ENCODE measurements at regions not wholly inside any gene's neighbourhood (a gene's known extent, or its start where the extent isn't known, plus 50 kb on each side); places are given as distances from the start of the nearest gene placed in this dataset.

DNA sequence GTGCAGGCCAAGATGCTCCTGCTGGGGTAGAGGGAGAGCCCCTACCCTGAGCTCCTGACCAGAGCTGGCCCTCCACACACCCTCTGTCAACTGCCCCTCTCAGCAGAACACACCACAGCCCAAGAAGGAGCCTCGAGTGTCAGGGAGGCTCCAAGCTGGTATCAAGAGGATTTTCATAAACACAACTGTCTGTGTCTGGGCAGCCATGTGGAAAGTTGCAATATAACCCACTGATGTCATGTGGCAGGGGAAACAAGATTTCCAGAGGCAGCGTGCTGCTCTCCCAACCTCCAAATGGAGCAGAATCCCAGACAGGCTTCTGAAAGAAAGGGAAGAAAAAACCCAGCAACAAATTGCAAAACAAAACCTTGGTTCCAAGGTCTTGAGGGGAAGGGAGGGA lies 569.9 kb downstream of the BUD13 start:
- no peaks in the 10 kb centered on the region for H3K9me2 ChIP-seq (ENCODE audit: insufficient read depth)
- no peaks in the 10 kb centered on the region for H3K79me2 ChIP-seq (ENCODE audit: insufficient read depth)
- H3K4me2 ChIP-seq (ENCODE audit: unreplicated experiment), result no peak overlapping the region
- no peak overlapping the region for H3K4me3 ChIP-seq
- no peak overlapping the region for H2AFZ ChIP-seq
- H3K9ac ChIP-seq, result no peak overlapping the region
- TF ChIP-seq EZH2phosphoT487 (IDR thresholded peaks at IDR 0.05; ENCODE audit: insufficient read depth, low read depth), result no peak
- TF ChIP-seq EZH2 (IDR thresholded peaks at IDR 0.05; ENCODE audit: insufficient read depth, poor library complexity, severe bottlenecking), result no peak
- no peaks in the 10 kb centered on the region for H3K36me3 ChIP-seq (ENCODE audit: low read depth)
- 3 to 6% methylated on average over 2 of the region's 2 CpGs for WGBS, 2 experiments (ENCODE audit: low coverage in 1 of 2, low lambda C conversion rate in 2 of 2, missing lambda C conversion rate in 2 of 2)
- H3K9me3 ChIP-seq (ENCODE audit: low read depth), result no peaks in the 10 kb centered on the region
- no peaks in the 10 kb centered on the region for H3F3A ChIP-seq (ENCODE audit: insufficient read depth)
- in situ Hi-C loops (cut with MboI), result no loop called here
- H3K4me1 ChIP-seq (ENCODE audit: insufficient read depth), result no peaks in the 10 kb centered on the region
- no peak for DNase-seq
- H3K27me3 ChIP-seq (replicated peaks; ENCODE audit: insufficient read depth), result no peaks in the 10 kb centered on the region
- no peaks in the 10 kb centered on the region for H4K20me1 ChIP-seq (ENCODE audit: insufficient read depth)
- no peak overlapping the region for H3K27ac ChIP-seq

DNA sequence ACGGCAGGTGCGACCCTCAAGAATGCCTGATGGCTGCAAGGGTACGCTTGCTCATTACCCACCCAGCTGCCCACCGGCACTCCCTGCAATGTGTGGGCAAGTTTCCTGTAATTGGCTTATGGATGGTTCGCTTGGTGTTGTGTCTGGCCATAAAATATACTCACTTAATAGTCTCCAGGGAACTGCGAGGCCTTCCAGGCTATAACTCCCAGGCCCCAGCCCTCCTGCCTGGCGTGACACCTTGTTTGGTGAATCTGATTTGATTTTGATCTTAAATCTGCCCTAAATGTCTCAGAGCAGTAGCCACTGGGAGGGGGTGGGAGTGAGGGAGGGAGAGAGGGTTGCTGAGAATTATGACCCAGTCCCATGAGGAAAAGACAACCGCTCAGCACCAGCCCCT lies 572.2 kb downstream of the BUD13 start:
- 56 to 62% methylated on average over 8 of the region's 8 CpGs for WGBS, 2 experiments (ENCODE audit: low coverage in 1 of 2, low lambda C conversion rate in 2 of 2, missing lambda C conversion rate in 2 of 2)
- Histone ChIP-seq H3K9me3 (ENCODE audit: low read depth) (no peaks in the 10 kb centered on the region), H3K79me2 (ENCODE audit: insufficient read depth) (no peaks in the 10 kb centered on the region), H3K4me1 (ENCODE audit: insufficient read depth) (no peaks in the 10 kb centered on the region), H3K4me2 (ENCODE audit: unreplicated experiment) (no peak overlapping the region), H3F3A (ENCODE audit: insufficient read depth) (no peaks in the 10 kb centered on the region), H3K4me3 (no peak overlapping the region), H3K27ac (no peak overlapping the region), H3K9ac (no peak overlapping the region), H2AFZ (no peak overlapping the region), H3K27me3 (replicated peaks; ENCODE audit: insufficient read depth) (no peaks in the 10 kb centered on the region), H4K20me1 (ENCODE audit: insufficient read depth) (no peaks in the 10 kb centered on the region), H3K9me2 (ENCODE audit: insufficient read depth) (no peaks in the 10 kb centered on the region), H3K36me3 (ENCODE audit: low read depth) (no peaks in the 10 kb centered on the region)
- TF ChIP-seq EZH2phosphoT487 (IDR thresholded peaks at IDR 0.05; ENCODE audit: insufficient read depth, low read depth) (no peak), EZH2 (IDR thresholded peaks at IDR 0.05; ENCODE audit: insufficient read depth, poor library complexity, severe bottlenecking) (no peak)
- no peak for DNase-seq
- in situ Hi-C loops (cut with MboI), result no loop called here

- 36 to 47% methylated on average over 7 to 8 of the region's 10 CpGs for WGBS, 2 experiments (ENCODE audit: low coverage in 1 of 2, low lambda C conversion rate in 2 of 2, missing lambda C conversion rate in 2 of 2)
- no peak overlapping the region for H2AFZ ChIP-seq
- H3K9me2 ChIP-seq (ENCODE audit: insufficient read depth), result no peaks in the 10 kb centered on the region
- no peak overlapping the region for H3K4me3 ChIP-seq
- H3K9ac ChIP-seq, result no peak overlapping the region
- no peak for DNase-seq
- H3K4me2 ChIP-seq (ENCODE audit: unreplicated experiment), result no peak overlapping the region
- no peaks in the 10 kb centered on the region for H4K20me1 ChIP-seq (ENCODE audit: insufficient read depth)
- in situ Hi-C loops (cut with MboI), result no loop called here
- no peaks in the 10 kb centered on the region for H3F3A ChIP-seq (ENCODE audit: insufficient read depth)
- no peaks in the 10 kb centered on the region for H3K36me3 ChIP-seq (ENCODE audit: low read depth)
- no peaks in the 10 kb centered on the region for H3K9me3 ChIP-seq (ENCODE audit: low read depth)
- no peaks in the 10 kb centered on the region for H3K4me1 ChIP-seq (ENCODE audit: insufficient read depth)
- H3K79me2 ChIP-seq (ENCODE audit: insufficient read depth), result no peaks in the 10 kb centered on the region
- TF ChIP-seq EZH2 (IDR thresholded peaks at IDR 0.05; ENCODE audit: insufficient read depth, poor library complexity, severe bottlenecking) (no peak), EZH2phosphoT487 (IDR thresholded peaks at IDR 0.05; ENCODE audit: insufficient read depth, low read depth) (no peak)
- H3K27ac ChIP-seq, result no peak overlapping the region
- H3K27me3 ChIP-seq (replicated peaks; ENCODE audit: insufficient read depth), result no peaks in the 10 kb centered on the region
Measured at GRCh38 chr11:116199182-116199581, 573.6 kb downstream of the BUD13 start.

DNA sequence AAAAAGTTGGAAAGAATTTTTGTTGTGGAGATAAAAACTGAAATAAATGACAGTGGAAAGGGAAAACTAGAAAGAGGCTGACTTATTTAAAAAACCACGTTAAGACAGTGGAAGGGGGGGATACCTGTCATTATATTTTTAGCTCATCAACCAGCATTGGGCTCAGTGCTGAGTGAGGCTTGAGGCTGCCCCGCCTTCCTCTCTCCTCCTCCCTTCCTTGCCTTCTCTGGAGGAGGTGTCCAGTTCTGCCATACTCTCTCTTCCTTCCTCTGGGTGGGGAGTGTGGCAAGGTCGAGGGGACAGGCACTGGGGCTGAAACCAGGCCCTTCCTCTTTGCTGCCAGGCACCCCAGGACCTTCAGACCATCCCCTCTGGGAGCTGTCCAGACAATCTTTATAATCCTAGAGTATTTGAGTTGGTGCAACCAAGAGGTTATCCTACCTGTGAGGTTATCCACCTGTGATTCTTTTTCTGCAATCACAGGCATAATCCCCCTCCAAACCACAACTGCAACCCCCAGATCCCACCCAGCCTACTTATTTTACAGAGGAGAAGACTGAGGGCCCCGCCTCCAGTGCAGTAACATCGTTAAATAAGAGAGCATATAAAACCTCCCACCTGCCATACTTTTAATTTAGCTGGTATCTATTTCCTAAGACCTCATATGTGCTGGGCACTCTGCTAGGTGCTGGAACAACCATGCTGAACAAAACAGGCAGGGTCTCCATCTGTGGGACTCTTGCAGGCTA lies 578.5 kb downstream of the BUD13 start:
- in situ Hi-C loops (cut with MboI), result no loop called here

More for the DNA sequence above, 578.5 kb downstream of the BUD13 start:
- Histone ChIP-seq H3K36me3 (ENCODE audit: low read depth) (no peaks in the 10 kb centered on the region), H2AFZ (peak overlapping the region; percentile 58), H3K9me2 (ENCODE audit: insufficient read depth) (no peaks in the 10 kb centered on the region), H3F3A (ENCODE audit: insufficient read depth) (no peaks in the 10 kb centered on the region), H3K4me1 (ENCODE audit: insufficient read depth) (no peaks in the 10 kb centered on the region), H3K27ac (no peak overlapping the region), H3K4me2 (ENCODE audit: unreplicated experiment) (no peak overlapping the region), H4K20me1 (ENCODE audit: insufficient read depth) (no peaks in the 10 kb centered on the region), H3K9ac (no peak overlapping the region), H3K79me2 (ENCODE audit: insufficient read depth) (no peaks in the 10 kb centered on the region), H3K4me3 (peak overlapping the region; percentile 54; the same call in 1 of the 2 replicates), H3K9me3 (ENCODE audit: low read depth) (no peaks in the 10 kb centered on the region), H3K27me3 (replicated peaks; ENCODE audit: insufficient read depth) (peaks cover 11% of the 10 kb centered on the region)
- TF ChIP-seq EZH2 (IDR thresholded peaks at IDR 0.05; ENCODE audit: insufficient read depth, poor library complexity, severe bottlenecking) (no peak), EZH2phosphoT487 (IDR thresholded peaks at IDR 0.05; ENCODE audit: insufficient read depth, low read depth) (no peak)
- 41 to 51% methylated on average over 5 of the region's 5 CpGs for WGBS, 2 experiments (ENCODE audit: low coverage in 1 of 2, low lambda C conversion rate in 2 of 2, missing lambda C conversion rate in 2 of 2)
- DNase-seq, result no peak

All from GM23248 (cell line).